Tibial nerve (tissue), 3 donors: ENCODE measurements at regions not wholly inside any gene's neighbourhood (a gene's known extent, or its start where the extent isn't known, plus 50 kb on each side); places are given as distances from the start of the nearest gene placed in this dataset.

Experiments
- CTCF ChIP-seq, 5 experiments: fragments of 200-600 bp in 3 of 5; fragments of 450-650 bp in 2 of 5; sonication (generic) in 3 of 5; IDR thresholded peaks; one replicate each; pipeline ENCODE4 v1.5.1; 2016 to 2019; ENCODE audit warnings: antibody characterized with exemption in 5 of 5, mild to moderate bottlenecking in 3 of 5, moderate library complexity in 2 of 5
- POLR2A ChIP-seq, 2 donors: fragments of 450-650 bp; IDR thresholded peaks; one replicate each; pipeline ENCODE4 v1.6.1; 2017; ENCODE audit warnings: antibody characterized with exemption in 2 of 2, mild to moderate bottlenecking in 2 of 2, moderate library complexity in 2 of 2

GRCh38 chr2:194491409-194492115 lies 1165.5 kb upstream of the SLC39A10 start:
- TF ChIP-seq POLR2A (IDR thresholded peaks at IDR 0.05) (no peak), CTCF (IDR thresholded peaks at IDR 0.05) (no peak)
